K562 (cell line): ENCODE measurements at regions not wholly inside any gene's neighbourhood (a gene's known extent, or its start where the extent isn't known, plus 50 kb on each side); places are given as distances from the start of the nearest gene placed in this dataset.

Experiments used
- ATAC-seq: fragments of 200-7000 bp; cut with Tn5 transposase; 3 replicates; pipeline ENCODE4 v1.9.1; 2020; ENCODE audit warnings: moderate library complexity
- BruUV-seq: library from RNA; stranded (reverse); fragments of 400-500 nt; replicated peaks from 2 replicates; lab custom pipeline; 2021; lab: Mats Ljungman, UMichigan
- CTCF ChIA-PET: fragments of 300-600 bp; formaldehyde crosslinking; extraction: SDS; loops from one replicate; lab custom pipeline; 2021; ENCODE audit warnings: low intra/inter-chr PET ratio; lab: Yijun Ruan, JAX
- POLR2A ChIA-PET: fragments of 300-600, 350-650 bp; sonication (Branson Sonifier 250); formaldehyde crosslinking; extraction: SDS; loops from one replicate; lab custom pipeline; 2021; ENCODE audit warnings: antibody characterized with exemption, inconsistent platforms; lab: Yijun Ruan, JAX
- DNase-seq, 4 experiments: peaks; one replicate each; pipeline versions ENCODE4 v3.0.0 to v3.0.0-alpha.2; 2011 to 2018; ENCODE audit warnings: low spot score in 3 of 4, mixed read lengths in 3 of 4; ENCODE audit errors: extremely low read depth in 1 of 4
- FAIRE-seq: peaks from 2 replicates; lab custom pipeline; 2011; peaks lifted over from hg19 to GRCh38; lab: Jason Lieb, UNC
- H2AFZ ChIP-seq: 2 replicates; pipeline ENCODE4 v1.6.0; 2011; ENCODE audit warnings: low read depth, low read length, control low read depth, inconsistent platforms
- H3K27ac ChIP-seq: fragments of 200-600 bp; 3 replicates; pipeline ENCODE4 v1.8.0; 2011; ENCODE audit warnings: low read depth, mild to moderate bottlenecking, control low read depth, inconsistent platforms, low read length, moderate library complexity, mixed read lengths; ENCODE audit errors: extremely low read depth
- H3K27me3 ChIP-seq, 2 experiments: fragments of 300-600 bp in 1 of 2; 2 replicates in 1 of 2; 3 replicates in 1 of 2; pipeline versions ENCODE4 v1.6.0 to v1.8.0; 2011; ENCODE audit warnings: inconsistent platforms in 2 of 2, low read length in 2 of 2, mild to moderate bottlenecking in 1 of 2, mixed read lengths in 1 of 2, moderate library complexity in 1 of 2; ENCODE audit not compliant: control insufficient read depth in 2 of 2, insufficient read depth in 2 of 2
- H3K36me3 ChIP-seq: fragments of 300-600 bp; 3 replicates; pipeline ENCODE4 v1.8.0; 2011; ENCODE audit warnings: mild to moderate bottlenecking, low read length, inconsistent platforms; ENCODE audit not compliant: control insufficient read depth, insufficient read depth
- H3K4me1 ChIP-seq, 2 experiments: fragments of 200-600 bp in 1 of 2; replicated peaks in 1 of 2; 2 replicates in 1 of 2; 3 replicates in 1 of 2; pipeline versions ENCODE4 v1.5.1 to v1.8.0; 2011; ENCODE audit warnings: inconsistent platforms in 2 of 2, low read length in 2 of 2, mild to moderate bottlenecking in 1 of 2, mixed read lengths in 1 of 2, moderate library complexity in 1 of 2; ENCODE audit not compliant: control insufficient read depth in 2 of 2, insufficient read depth in 2 of 2
- H3K4me2 ChIP-seq: 2 replicates; pipeline ENCODE4 v1.6.1; 2011; ENCODE audit warnings: low read length, control low read depth, inconsistent platforms, mixed read lengths; ENCODE audit not compliant: insufficient read depth
- H3K4me3 ChIP-seq: fragments of 200-600 bp; sonication (generic), shearing (Covaris generic); 2 replicates; pipeline ENCODE4 v1.5.1; 2016; ENCODE audit warnings: control low read depth, inconsistent platforms
- H3K79me2 ChIP-seq: fragments of 200-600 bp; 3 replicates; pipeline ENCODE4 v1.8.0; 2011; ENCODE audit warnings: low read length, inconsistent platforms; ENCODE audit not compliant: control insufficient read depth, insufficient read depth
- H3K9ac ChIP-seq, 2 experiments: 2 replicates each; pipeline versions ENCODE4 v1.6.0 to v1.6.1; 2011; ENCODE audit warnings: low read depth in 2 of 2, low read length in 2 of 2, control low read depth in 1 of 2, inconsistent platforms in 1 of 2, mild to moderate bottlenecking in 1 of 2, mixed read lengths in 1 of 2; ENCODE audit not compliant: insufficient read depth in 1 of 2
- H3K9me1 ChIP-seq: one replicate; pipeline ENCODE4 v1.6.0; 2011; ENCODE audit warnings: inconsistent platforms, mild to moderate bottlenecking, low read length, moderate library complexity; ENCODE audit not compliant: control insufficient read depth, insufficient read depth
- H3K9me3 ChIP-seq: replicated peaks from 2 replicates; pipeline ENCODE4 v1.5.1; 2011; ENCODE audit warnings: low read depth, low read length, inconsistent platforms; ENCODE audit not compliant: control insufficient read depth, insufficient read depth
- H4K20me1 ChIP-seq: replicated peaks from 2 replicates; pipeline ENCODE4 v1.6.1; 2011; ENCODE audit warnings: low read length, inconsistent platforms, mixed read lengths; ENCODE audit not compliant: control insufficient read depth, insufficient read depth
- MTA3 ChIP-seq: fragments of 450-650 bp; formaldehyde crosslinking; IDR thresholded peaks from 2 replicates; pipeline ENCODE4 v1.6.1; 2017; ENCODE audit warnings: mild to moderate bottlenecking, borderline replicate concordance
- MYBL2 ChIP-seq, 2 experiments: fragments of 450-650 bp in 1 of 2; sonication (generic) in 1 of 2; formaldehyde crosslinking in 1 of 2; IDR thresholded peaks; 2 replicates each; pipeline versions ENCODE4 v1.6.1 to v1.8.1; 2017 to 2022; ENCODE audit warnings: borderline replicate concordance in 1 of 2, inconsistent platforms in 1 of 2, low read depth in 1 of 2, mild to moderate bottlenecking in 1 of 2, missing genetic modification reagents in 1 of 2, moderate library complexity in 1 of 2
- NCOA6 ChIP-seq: fragments of 450-650 bp; IDR thresholded peaks from 2 replicates; pipeline ENCODE4 v1.6.1; 2017; ENCODE audit warnings: mild to moderate bottlenecking
- PHTF2 ChIP-seq: fragments of 250-450 bp; sonication (Bioruptor Pico); IDR thresholded peaks from 2 replicates; pipeline ENCODE4 v1.5.0; 2021; ENCODE audit warnings: mild to moderate bottlenecking
- PREB ChIP-seq: sonication (generic); formaldehyde crosslinking; IDR thresholded peaks from 2 replicates; pipeline ENCODE4 v1.8.1; 2023; ENCODE audit warnings: mild to moderate bottlenecking, missing genetic modification reagents
- PTBP1 ChIP-seq: fragments of 200-400 bp; formaldehyde crosslinking; IDR thresholded peaks from 2 replicates; pipeline ENCODE4 v1.6.1; 2017; ENCODE audit warnings: low read depth, low read length
- RBBP5 ChIP-seq: fragments of 200-600 bp; sonication (generic); IDR thresholded peaks from 2 replicates; pipeline ENCODE4 v1.6.1; 2012; ENCODE audit warnings: borderline replicate concordance, mild to moderate bottlenecking, low read length, control low read depth, inconsistent platforms; ENCODE audit not compliant: insufficient read depth, poor library complexity, severe bottlenecking
- SMAD4 ChIP-seq: fragments of 250-450 bp; sonication (Bioruptor Pico); conservative IDR thresholded peaks from 2 replicates; pipeline ENCODE4 v1.8.0; 2021; ENCODE audit warnings: inconsistent platforms, mild to moderate bottlenecking, moderate library complexity
- ZNF197 ChIP-seq: fragments of 200-800 bp; sonication (Bioruptor generic); IDR thresholded peaks from 2 replicates; pipeline ENCODE4 v1.6.1; 2016; ENCODE audit warnings: low read depth, missing genetic modification characterization, missing compliant biosample characterization
- ZNF407 ChIP-seq: fragments of 450-650 bp; IDR thresholded peaks from 2 replicates; pipeline ENCODE4 v1.6.1; 2016; ENCODE audit warnings: low read depth
- ZNF740 ChIP-seq, 3 experiments: fragments of 200-800 bp in 1 of 3; sonication (Bioruptor generic) in 1 of 3; sonication (generic) in 1 of 3; formaldehyde crosslinking in 1 of 3; IDR thresholded peaks; 2 replicates each; pipeline versions ENCODE4 v1.6.1 to v1.8.0; 2016 to 2022; ENCODE audit warnings: mild to moderate bottlenecking in 2 of 3, missing compliant biosample characterization in 2 of 3, missing genetic modification characterization in 2 of 3, missing genetic modification reagents in 1 of 3
- WGBS: fragments of 100-300 bp; shearing (Covaris generic); methylation state at CpG from one replicate; pipeline ENCODE4 v1.1.6; 2016; ENCODE audit warnings: low coverage, mixed read lengths; ENCODE audit not compliant: insufficient coverage; ENCODE audit errors: missing lambda C conversion rate; 5-methylcytosine and 5-hydroxymethylcytosine counted together
- in situ Hi-C: fragments of 300-500 bp; cut with MboI; formaldehyde crosslinking; loops from 4 replicates; pipeline ENCODE4 v1.15.0; 2018; ENCODE audit warnings: inconsistent platforms, mixed read lengths
- intact Hi-C: fragments of 100-400 bp; cut with micrococcal nuclease; formaldehyde crosslinking; loops from 2 replicates; pipeline ENCODE4 v1.14.2; 2022

- BruUV-seq = no TSS peak
- WGBS = 50% methylated on average over 11 of the region's 11 CpGs
- DNase-seq = no peak
- H3K9me3 ChIP-seq = no peaks in the 10 kb centered on the region
- H3K4me2 ChIP-seq = no peak overlapping the region
- no peak overlapping the region for H3K9ac ChIP-seq
- H3K36me3 ChIP-seq = no peaks in the 10 kb centered on the region
- no peak for FAIRE-seq
- in situ Hi-C loops (no loop called here), intact Hi-C loops (no loop called here)
- no peaks in the 10 kb centered on the region for H4K20me1 ChIP-seq
- no peaks in the 10 kb centered on the region for H3K79me2 ChIP-seq
- ATAC-seq = no peak
- no peaks in the 10 kb centered on the region for H3K9me1 ChIP-seq
- ChIA-PET POLR2A (no interaction called here), CTCF (no interaction called here)
- H2AFZ ChIP-seq = no peak overlapping the region
- no peak overlapping the region for H3K27ac ChIP-seq
- no peaks in the 10 kb centered on the region; a peak in 1 of 5 replicates for H3K4me1 ChIP-seq
- no peaks in the 10 kb centered on the region; a peak in 1 of 5 replicates for H3K27me3 ChIP-seq
- H3K4me3 ChIP-seq = no peak overlapping the region
- TF ChIP-seq RBBP5 = no peak
- TF ChIP-seq ZNF407 = no peak
- no peak for TF ChIP-seq PREB (CRISPR knock-in tag)
- TF ChIP-seq PTBP1 = no peak
- no peak for TF ChIP-seq SMAD4 (CRISPR knock-in tag)
- TF ChIP-seq ZNF740 (CRISPR knock-in tag; IDR thresholded peaks at IDR 0.05) = no peak
- no peak for TF ChIP-seq ZNF740 (tag; IDR thresholded peaks at IDR 0.05)
- no peak for TF ChIP-seq MYBL2 (IDR thresholded peaks at IDR 0.05; ENCODE audit: low read depth)
- TF ChIP-seq MYBL2 (CRISPR knock-in tag; IDR thresholded peaks at IDR 0.05; ENCODE audit: borderline replicate concordance) = no peak
- TF ChIP-seq PHTF2 (CRISPR knock-in tag) = no peak
- TF ChIP-seq NCOA6 = no peak
- no peak for TF ChIP-seq MTA3
- TF ChIP-seq ZNF197 (CRISPR knock-in tag) = no peak
These were observed 312.4 kb downstream of the DOCK8 start for GRCh38 chr9:526904-527591.
